Neuronal stem cell (in vitro differentiated cells): ENCODE measurements at regions not wholly inside any gene's neighbourhood (a gene's known extent, or its start where the extent isn't known, plus 50 kb on each side); places are given as distances from the start of the nearest gene placed in this dataset.

Experiments used
- DNase-seq: peaks from one replicate; pipeline ENCODE4 v3.0.0-alpha.2; 2013; ENCODE audit warnings: low spot score
- H2AFZ ChIP-seq: one replicate; pipeline ENCODE4 v1.6.1; 2013; ENCODE audit warnings: mild to moderate bottlenecking, low read length, inconsistent platforms
- H2AK5ac ChIP-seq: 2 replicates; pipeline ENCODE4 v1.6.1; 2013; ENCODE audit warnings: low read depth, mild to moderate bottlenecking, inconsistent platforms, low read length, moderate library complexity, mixed read lengths
- H2BK120ac ChIP-seq: 2 replicates; pipeline ENCODE4 v1.6.1; 2013; ENCODE audit warnings: low read depth, mild to moderate bottlenecking, inconsistent platforms, low read length, moderate library complexity, mixed read lengths
- H2BK12ac ChIP-seq: one replicate; pipeline ENCODE4 v1.6.1; 2013; ENCODE audit warnings: low read length, inconsistent platforms
- H2BK15ac ChIP-seq: 2 replicates; pipeline ENCODE4 v1.6.1; 2013; ENCODE audit warnings: mild to moderate bottlenecking, low read length, inconsistent platforms, mixed read lengths
- H2BK5ac ChIP-seq: one replicate; pipeline ENCODE4 v1.6.1; 2013; ENCODE audit warnings: inconsistent platforms, mild to moderate bottlenecking, low read length, moderate library complexity
- H3K14ac ChIP-seq: one replicate; pipeline ENCODE4 v1.6.1; 2013; ENCODE audit warnings: low read length, inconsistent platforms
- H3K18ac ChIP-seq: 2 replicates; pipeline ENCODE4 v1.6.1; 2013; ENCODE audit warnings: low read length, inconsistent platforms
- H3K23ac ChIP-seq: 2 replicates; pipeline ENCODE4 v1.6.1; 2013; ENCODE audit warnings: low read depth, mild to moderate bottlenecking, mixed read lengths, low read length, inconsistent platforms; ENCODE audit not compliant: poor library complexity
- H3K27ac ChIP-seq: replicated peaks from 3 replicates; pipeline ENCODE4 v1.5.1; 2013; ENCODE audit warnings: low read length, inconsistent platforms
- H3K27me3 ChIP-seq, 3 experiments: 2 replicates each; pipeline ENCODE4 v1.6.1; 2013; ENCODE audit warnings: low read length in 3 of 3, mild to moderate bottlenecking in 2 of 3, inconsistent platforms in 1 of 3, low read depth in 1 of 3, mixed read lengths in 1 of 3, moderate library complexity in 1 of 3; ENCODE audit not compliant: control insufficient read depth in 3 of 3, insufficient read depth in 3 of 3
- H3K36me3 ChIP-seq, 2 donors: replicated peaks in 1 of 2; 2 replicates each; pipeline ENCODE4 v1.6.1; 2013; ENCODE audit warnings: low read length in 2 of 2; ENCODE audit not compliant: control insufficient read depth in 2 of 2, insufficient read depth in 2 of 2
- H3K4ac ChIP-seq: 2 replicates; pipeline ENCODE4 v1.6.1; 2013; ENCODE audit warnings: inconsistent platforms, mild to moderate bottlenecking, low read length, moderate library complexity
- H3K4me1 ChIP-seq, 2 donors: 1 replicate in 1 of 2; 2 replicates in 1 of 2; pipeline ENCODE4 v1.6.1; 2013; ENCODE audit warnings: low read length in 2 of 2, low read depth in 1 of 2; ENCODE audit not compliant: control insufficient read depth in 2 of 2, insufficient read depth in 1 of 2
- H3K4me2 ChIP-seq: one replicate; pipeline ENCODE4 v1.6.1; 2013; ENCODE audit warnings: mild to moderate bottlenecking, low read length, inconsistent platforms; ENCODE audit not compliant: insufficient read depth, poor library complexity, severe bottlenecking
- H3K4me3 ChIP-seq, 2 donors: 2 replicates each; pipeline ENCODE4 v1.5.1; 2013; ENCODE audit warnings: low read length in 2 of 2, mild to moderate bottlenecking in 2 of 2, inconsistent platforms in 1 of 2, moderate library complexity in 1 of 2
- H3K79me1 ChIP-seq: one replicate; pipeline ENCODE4 v1.6.1; 2013; ENCODE audit warnings: low read depth, mild to moderate bottlenecking, inconsistent platforms, low read length, moderate library complexity
- H3K9ac ChIP-seq: one replicate; pipeline ENCODE4 v1.6.1; 2013; ENCODE audit warnings: mild to moderate bottlenecking, low read depth, low read length, inconsistent platforms; ENCODE audit not compliant: poor library complexity
- H3K9me3 ChIP-seq, 2 donors: replicated peaks in 1 of 2; 2 replicates each; pipeline versions ENCODE3 to v1.6.1; 2013; ENCODE audit warnings: low read length in 2 of 2, mild to moderate bottlenecking in 2 of 2, inconsistent platforms in 1 of 2, low read depth in 1 of 2, mixed read lengths in 1 of 2, moderate library complexity in 1 of 2; ENCODE audit not compliant: control insufficient read depth in 2 of 2, insufficient read depth in 1 of 2
- H4K8ac ChIP-seq: one replicate; pipeline ENCODE4 v1.6.1; 2013; ENCODE audit warnings: low read depth, mild to moderate bottlenecking, inconsistent platforms, low read length, moderate library complexity
- H4K91ac ChIP-seq: one replicate; pipeline ENCODE4 v1.6.1; 2013; ENCODE audit warnings: low read length, low read depth, mild to moderate bottlenecking, inconsistent platforms; ENCODE audit not compliant: poor library complexity
- WGBS, 2 donors: extraction: QIAGEN DNeasy Blood & Tissue Kit; methylation state at CpG; one replicate each; pipeline ENCODE4 v1.1.7; 2013; ENCODE audit warnings: missing lambda C conversion rate in 2 of 2, mixed read lengths in 1 of 2; ENCODE audit not compliant: insufficient read length in 2 of 2, insufficient replicate concordance in 1 of 2; ENCODE audit errors: extremely low coverage in 2 of 2; 5-methylcytosine and 5-hydroxymethylcytosine counted together

GRCh38 chr9:31608881-31609280, 775.6 kb upstream of the ACO1 start:
- H3K9me3 ChIP-seq = no peaks in the 10 kb centered on the region
- H3K4ac ChIP-seq = no peak overlapping the region
- no peaks in the 10 kb centered on the region for H3K79me1 ChIP-seq
- H2BK5ac ChIP-seq = no peak overlapping the region
- no peaks in the 10 kb centered on the region for H3K36me3 ChIP-seq
- no peak overlapping the region for H3K14ac ChIP-seq
- H3K18ac ChIP-seq = no peak overlapping the region
- H4K8ac ChIP-seq = no peak overlapping the region
- no peak for DNase-seq
- no peak overlapping the region for H3K4me2 ChIP-seq
- no peak overlapping the region for H3K23ac ChIP-seq
- no peak overlapping the region for H4K91ac ChIP-seq
- H2AFZ ChIP-seq = no peak overlapping the region
- no peak overlapping the region for H2BK15ac ChIP-seq
- H2BK12ac ChIP-seq = no peak overlapping the region
- no peak overlapping the region for H3K4me3 ChIP-seq
- no CpG with 5 or more reads among the region's 1 CpG for WGBS, 2 donors
- no peak overlapping the region for H3K27ac ChIP-seq
- H3K9ac ChIP-seq = no peak overlapping the region
- no peak overlapping the region for H2BK120ac ChIP-seq
- no peaks in the 10 kb centered on the region for H3K27me3 ChIP-seq
- H2AK5ac ChIP-seq = no peak overlapping the region
- no peaks in the 10 kb centered on the region for H3K4me1 ChIP-seq

GRCh38 chr9:31612336-31613030, 772.0 kb upstream of the ACO1 start:
- H4K8ac ChIP-seq = no peak overlapping the region
- DNase-seq = no peak
- H3K4me3 ChIP-seq = no peak overlapping the region
- no peak overlapping the region for H2BK5ac ChIP-seq
- no peak overlapping the region for H4K91ac ChIP-seq
- H3K4me2 ChIP-seq = no peak overlapping the region
- H3K14ac ChIP-seq = no peak overlapping the region
- H2AFZ ChIP-seq = no peak overlapping the region
- no peaks in the 10 kb centered on the region for H3K27me3 ChIP-seq
- no peak overlapping the region for H3K4ac ChIP-seq
- no peaks in the 10 kb centered on the region for H3K4me1 ChIP-seq
- H2BK120ac ChIP-seq = no peak overlapping the region
- no peaks in the 10 kb centered on the region for H3K9me3 ChIP-seq
- no peaks in the 10 kb centered on the region for H3K79me1 ChIP-seq
- no peak overlapping the region for H2BK15ac ChIP-seq
- H2BK12ac ChIP-seq = no peak overlapping the region
- no peak overlapping the region for H3K27ac ChIP-seq
- no peak overlapping the region for H3K9ac ChIP-seq
- no peak overlapping the region for H2AK5ac ChIP-seq
- no peak overlapping the region for H3K23ac ChIP-seq
- WGBS, 2 donors = no CpG with 5 or more reads among the region's 3 CpGs
- no peak overlapping the region for H3K18ac ChIP-seq
- no peaks in the 10 kb centered on the region for H3K36me3 ChIP-seq

- DNase-seq = no peak
- H3K23ac ChIP-seq = no peak overlapping the region
- H3K79me1 ChIP-seq = no peaks in the 10 kb centered on the region
- no peaks in the 10 kb centered on the region for H3K9me3 ChIP-seq
- no peak overlapping the region for H2BK120ac ChIP-seq
- H2BK12ac ChIP-seq = no peak overlapping the region
- H3K4me3 ChIP-seq = no peak overlapping the region
- no peaks in the 10 kb centered on the region for H3K27me3 ChIP-seq
- no CpG with 5 or more reads among the region's 4 CpGs for WGBS, 2 donors
- no peak overlapping the region for H3K9ac ChIP-seq
- H3K4ac ChIP-seq = no peak overlapping the region
- H3K4me1 ChIP-seq = no peaks in the 10 kb centered on the region
- H2AK5ac ChIP-seq = no peak overlapping the region
- no peaks in the 10 kb centered on the region for H3K36me3 ChIP-seq
- H4K8ac ChIP-seq = no peak overlapping the region
- H3K27ac ChIP-seq = no peak overlapping the region
- H3K18ac ChIP-seq = no peak overlapping the region
- H2AFZ ChIP-seq = peak overlapping the region; percentile 45
- no peak overlapping the region for H4K91ac ChIP-seq
- H3K4me2 ChIP-seq = no peak overlapping the region
- H2BK15ac ChIP-seq = no peak overlapping the region
- no peak overlapping the region for H3K14ac ChIP-seq
- H2BK5ac ChIP-seq = no peak overlapping the region
These were observed 768.5 kb upstream of the ACO1 start for GRCh38 chr9:31615966-31616365.

DNA sequence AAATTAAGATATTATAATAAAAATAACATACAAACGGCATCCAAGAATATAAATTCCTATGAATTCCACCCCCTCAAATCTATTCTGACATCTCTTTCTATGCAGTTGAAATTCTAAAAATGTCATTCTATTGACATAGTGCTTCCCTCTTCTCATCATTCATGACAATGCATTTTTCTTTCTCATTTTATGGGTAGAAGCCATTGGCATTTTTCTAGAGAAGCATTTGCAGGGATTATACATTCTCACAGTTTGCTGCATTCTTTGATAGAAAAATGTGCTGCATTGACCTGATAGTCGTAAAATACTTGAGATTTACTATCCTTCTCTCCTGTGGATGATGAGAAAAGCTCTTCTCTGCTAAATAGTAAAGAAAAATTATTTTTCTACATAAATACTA, 760.9 kb upstream of the ACO1 start:
- Histone ChIP-seq H3K14ac (no peak overlapping the region), H3K36me3 (no peaks in the 10 kb centered on the region), H3K18ac (no peak overlapping the region), H3K4me1 (no peaks in the 10 kb centered on the region), H3K9me3 (no peaks in the 10 kb centered on the region), H3K23ac (no peak overlapping the region), H3K4me3 (no peak overlapping the region), H2AK5ac (no peak overlapping the region), H3K9ac (no peak overlapping the region), H2AFZ (no peak overlapping the region), H2BK5ac (no peak overlapping the region), H3K27ac (no peak overlapping the region), H2BK120ac (no peak overlapping the region), H4K91ac (no peak overlapping the region), H2BK12ac (no peak overlapping the region), H3K27me3 (no peaks in the 10 kb centered on the region), H3K4me2 (no peak overlapping the region), H4K8ac (no peak overlapping the region), H3K79me1 (no peaks in the 10 kb centered on the region), H2BK15ac (no peak overlapping the region), H3K4ac (no peak overlapping the region)
- WGBS, 2 donors = no CpG with 5 or more reads among the region's 2 CpGs
- no peak for DNase-seq
